ENCODE measurements at regions not wholly inside any gene's neighbourhood (a gene's known extent, or its start where the extent isn't known, plus 50 kb on each side); places are given as distances from the start of the nearest gene placed in this dataset.

GRCh38 chr9:88799541-88800328, 191.5 kb upstream of the S1PR3 start:
- Histone ChIP-seq H3K4me3 (ENCODE audit: low read depth, low read length) (no peak overlapping the region), H3K27me3 (ENCODE audit: control insufficient read depth, insufficient read depth, low read length) (no peaks in the 10 kb centered on the region), H3K36me3 (ENCODE audit: control insufficient read depth, insufficient read depth, low read length) (no peaks in the 10 kb centered on the region)
- no peak for TF ChIP-seq CTCF (IDR thresholded peaks at IDR 0.05; ENCODE audit: insufficient read depth, low read length, poor library complexity, severe bottlenecking)
- no peak for DNase-seq (ENCODE audit: low read depth)

GRCh38 chr9:88800329-88800682, 191.0 kb upstream of the S1PR3 start:
- DNase-seq (ENCODE audit: low read depth), result no peak
- Histone ChIP-seq H3K4me3 (ENCODE audit: low read depth, low read length) (no peak overlapping the region), H3K36me3 (ENCODE audit: control insufficient read depth, insufficient read depth, low read length) (no peaks in the 10 kb centered on the region), H3K27me3 (ENCODE audit: control insufficient read depth, insufficient read depth, low read length) (no peaks in the 10 kb centered on the region)
- no peak for TF ChIP-seq CTCF (IDR thresholded peaks at IDR 0.05; ENCODE audit: insufficient read depth, low read length, poor library complexity, severe bottlenecking)

DNA sequence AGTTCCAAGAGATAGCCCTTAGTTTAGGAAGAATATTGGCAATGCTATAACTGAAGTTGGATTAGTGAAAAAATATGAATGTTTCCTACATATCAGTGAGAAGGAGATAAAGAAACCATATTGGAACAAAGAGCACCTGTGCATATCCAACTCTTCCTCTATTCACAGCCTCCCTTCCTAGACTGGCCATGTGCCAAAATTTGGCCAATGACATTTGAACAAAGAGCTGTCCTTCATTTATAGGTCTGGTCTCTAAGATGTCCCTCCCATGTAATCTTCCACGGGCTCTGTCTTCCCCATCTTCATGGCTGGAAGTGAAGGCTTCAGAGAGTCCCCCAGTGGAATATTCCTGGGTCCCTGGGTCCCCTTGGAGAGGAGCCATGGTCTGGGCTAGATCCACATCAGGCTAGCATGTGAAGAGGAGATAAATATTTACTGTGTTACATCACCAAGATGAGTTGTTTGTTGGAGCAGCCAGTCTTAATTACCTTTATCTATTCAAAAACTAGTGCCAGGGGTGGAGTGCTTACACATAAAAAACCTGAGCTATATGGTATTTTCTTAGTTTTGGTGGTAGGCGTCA, 190.0 kb upstream of the S1PR3 start:
- no peak for DNase-seq (ENCODE audit: low read depth)
- no peak for TF ChIP-seq CTCF (IDR thresholded peaks at IDR 0.05; ENCODE audit: insufficient read depth, low read length, poor library complexity, severe bottlenecking)
- Histone ChIP-seq H3K4me3 (ENCODE audit: low read depth, low read length) (no peak overlapping the region), H3K36me3 (ENCODE audit: control insufficient read depth, insufficient read depth, low read length) (no peaks in the 10 kb centered on the region), H3K27me3 (ENCODE audit: control insufficient read depth, insufficient read depth, low read length) (no peaks in the 10 kb centered on the region)

GRCh38 chr9:88802533-88802932, 188.7 kb upstream of the S1PR3 start:
- no peak overlapping the region for H3K4me3 ChIP-seq (ENCODE audit: low read depth, low read length)
- no peak for TF ChIP-seq CTCF (IDR thresholded peaks at IDR 0.05; ENCODE audit: insufficient read depth, low read length, poor library complexity, severe bottlenecking)

DNA sequence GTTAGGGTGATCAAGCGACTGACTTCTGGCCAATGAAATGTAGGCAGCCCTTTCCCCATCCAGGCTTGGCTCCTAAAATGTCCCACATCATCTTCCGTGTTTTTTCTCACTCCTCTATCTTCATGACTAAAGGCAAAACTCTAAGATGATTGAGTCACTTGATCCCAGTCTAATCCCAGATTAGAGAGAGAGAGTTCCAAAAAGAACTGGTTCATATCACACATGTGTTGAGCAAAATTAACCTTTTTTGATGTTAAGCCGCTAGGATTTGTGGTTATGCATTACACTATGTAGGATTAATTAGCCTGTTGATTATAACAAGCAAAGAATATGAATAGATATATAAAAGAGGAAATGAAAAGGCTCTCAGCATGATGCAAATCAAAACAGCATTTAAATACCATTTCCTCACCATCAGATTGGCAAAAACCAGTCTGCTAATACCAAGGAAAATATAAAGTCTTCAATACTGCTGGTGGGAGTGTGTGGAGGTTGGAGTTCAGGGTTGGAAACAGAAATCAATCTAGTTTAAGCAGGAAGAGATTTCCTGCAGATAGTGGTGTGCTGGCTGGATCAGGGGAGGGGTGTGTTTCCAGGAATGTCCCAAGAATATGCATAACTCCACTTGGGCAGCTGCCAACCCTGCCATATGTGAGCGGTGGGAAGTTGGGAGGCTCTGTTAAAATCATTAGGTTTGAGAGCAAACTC, 187.6 kb upstream of the S1PR3 start:
- no peak overlapping the region for H3K4me3 ChIP-seq (ENCODE audit: low read depth, low read length)

More at GRCh38 chr9:88802533-88802932, 188.7 kb upstream of the S1PR3 start:
- no peak for DNase-seq (ENCODE audit: low read depth)
- Histone ChIP-seq H3K27me3 (ENCODE audit: control insufficient read depth, insufficient read depth, low read length) (no peaks in the 10 kb centered on the region), H3K36me3 (ENCODE audit: control insufficient read depth, insufficient read depth, low read length) (no peaks in the 10 kb centered on the region)

More for the DNA sequence above, 187.6 kb upstream of the S1PR3 start:
- no peak for TF ChIP-seq CTCF (IDR thresholded peaks at IDR 0.05; ENCODE audit: insufficient read depth, low read length, poor library complexity, severe bottlenecking)
- H3K36me3 ChIP-seq (ENCODE audit: control insufficient read depth, insufficient read depth, low read length), result no peaks in the 10 kb centered on the region
- H3K27me3 ChIP-seq (ENCODE audit: control insufficient read depth, insufficient read depth, low read length), result no peaks in the 10 kb centered on the region
- no peak for DNase-seq (ENCODE audit: low read depth)
